ENCODE measurements at regions not wholly inside any gene's neighbourhood (a gene's known extent, or its start where the extent isn't known, plus 50 kb on each side); places are given as distances from the start of the nearest gene placed in this dataset.

DNA sequence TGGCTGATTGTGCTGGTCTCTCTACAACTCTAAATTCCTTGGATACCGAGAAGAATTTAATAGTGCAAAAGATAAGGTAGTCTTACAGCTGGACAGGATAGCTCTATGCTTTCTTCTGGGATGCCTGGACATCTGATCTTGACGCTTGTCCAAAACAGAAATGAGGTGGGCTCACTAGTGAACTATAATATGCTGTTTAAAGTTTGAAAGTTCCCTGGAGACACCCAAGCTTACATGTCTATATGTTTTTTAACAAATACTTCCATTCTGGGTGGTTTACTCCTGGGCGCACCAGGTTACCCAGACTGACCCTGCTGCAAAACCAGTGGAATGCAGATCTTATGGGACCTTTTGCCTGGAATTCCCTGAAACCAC, 702.1 kb upstream of the COBL start:
- Histone ChIP-seq H3K27ac (no peak overlapping the region), H3K27me3 (no peaks in the 10 kb centered on the region), H3K4me3 (no peak overlapping the region), H3K9me3 (no peaks in the 10 kb centered on the region), H3K36me3 (no peaks in the 10 kb centered on the region), H3K4me1 (no peaks in the 10 kb centered on the region)
- DNase-seq (ENCODE audit: low spot score in 2 of 2) = no peak
- intact Hi-C loops (cut with DNase I; ENCODE audit: low total_unique reads) = no loop called here
- no peak for TF ChIP-seq POLR2AphosphoS5 (IDR thresholded peaks at IDR 0.05)
- TF ChIP-seq POLR2A (IDR thresholded peaks at IDR 0.05) = no peak
- TF ChIP-seq, protein P1, sequence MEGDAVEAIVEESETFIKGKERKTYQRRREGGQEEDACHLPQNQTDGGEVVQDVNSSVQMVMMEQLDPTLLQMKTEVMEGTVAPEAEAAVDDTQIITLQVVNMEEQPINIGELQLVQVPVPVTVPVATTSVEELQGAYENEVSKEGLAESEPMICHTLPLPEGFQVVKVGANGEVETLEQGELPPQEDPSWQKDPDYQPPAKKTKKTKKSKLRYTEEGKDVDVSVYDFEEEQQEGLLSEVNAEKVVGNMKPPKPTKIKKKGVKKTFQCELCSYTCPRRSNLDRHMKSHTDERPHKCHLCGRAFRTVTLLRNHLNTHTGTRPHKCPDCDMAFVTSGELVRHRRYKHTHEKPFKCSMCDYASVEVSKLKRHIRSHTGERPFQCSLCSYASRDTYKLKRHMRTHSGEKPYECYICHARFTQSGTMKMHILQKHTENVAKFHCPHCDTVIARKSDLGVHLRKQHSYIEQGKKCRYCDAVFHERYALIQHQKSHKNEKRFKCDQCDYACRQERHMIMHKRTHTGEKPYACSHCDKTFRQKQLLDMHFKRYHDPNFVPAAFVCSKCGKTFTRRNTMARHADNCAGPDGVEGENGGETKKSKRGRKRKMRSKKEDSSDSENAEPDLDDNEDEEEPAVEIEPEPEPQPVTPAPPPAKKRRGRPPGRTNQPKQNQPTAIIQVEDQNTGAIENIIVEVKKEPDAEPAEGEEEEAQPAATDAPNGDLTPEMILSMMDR (IDR thresholded peaks at IDR 0.05) = no peak

DNA sequence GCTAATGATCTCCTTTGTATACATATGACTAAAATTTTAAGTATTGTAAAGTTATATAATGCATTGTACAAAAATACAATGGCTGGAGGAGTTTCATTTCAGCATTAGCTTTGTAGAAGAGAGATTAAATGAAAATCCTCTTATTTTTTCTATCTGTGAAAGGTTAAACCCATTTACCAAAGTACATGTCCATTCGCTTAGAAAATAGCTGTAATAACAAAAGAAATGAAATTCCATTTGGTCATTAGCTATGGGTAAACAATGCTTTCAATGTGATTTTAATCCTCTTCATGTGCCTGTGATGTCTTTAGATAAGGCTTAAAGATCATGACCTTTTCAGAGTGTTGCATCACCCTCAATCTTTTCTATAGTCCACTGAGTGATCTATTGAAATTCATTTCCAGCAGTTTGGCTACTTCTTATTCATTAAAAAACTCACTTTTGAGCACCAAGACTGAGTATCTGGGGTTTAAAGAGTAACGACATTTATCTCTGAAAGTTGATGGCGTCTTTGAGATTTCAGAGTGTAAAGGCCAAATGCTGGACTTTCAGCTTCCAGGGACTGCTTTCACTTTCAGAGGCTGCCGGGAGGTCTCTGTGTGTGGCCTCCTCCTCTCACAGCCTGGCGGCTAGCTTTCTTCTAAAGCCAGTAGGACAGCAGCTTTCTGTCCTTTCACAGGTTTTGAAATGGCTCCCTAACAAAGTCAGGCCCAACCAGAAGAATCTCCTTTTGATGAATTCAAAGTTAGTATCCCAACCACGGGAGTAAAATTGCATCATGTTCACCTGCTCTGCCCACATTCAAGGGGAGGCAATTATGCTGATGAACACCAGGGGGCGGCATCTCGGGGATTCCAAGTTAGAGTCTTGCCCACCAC, 701.4 kb upstream of the COBL start:
- intact Hi-C loops (cut with DNase I; ENCODE audit: low total_unique reads) = no loop called here
- no peak overlapping the region for H3K4me3 ChIP-seq

DNA sequence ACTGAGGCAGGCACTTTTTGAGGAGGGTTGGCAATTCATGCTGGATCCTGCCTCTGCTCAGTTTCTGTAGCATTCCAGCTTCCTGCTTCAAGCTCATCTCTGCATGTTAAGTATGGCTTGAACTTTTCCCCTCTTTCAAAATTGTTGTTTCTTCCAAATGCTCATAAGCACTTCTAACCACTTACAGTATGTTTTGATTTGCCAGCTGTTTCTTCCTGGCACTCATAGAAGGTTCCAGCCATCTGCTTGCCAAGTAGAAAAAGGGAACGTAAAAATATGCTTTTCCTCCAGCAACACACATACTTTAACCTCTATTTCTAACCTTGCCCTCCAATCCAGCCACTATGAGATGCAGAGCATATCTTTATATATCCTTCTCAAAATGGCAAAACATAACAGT, 692.6 kb upstream of the COBL start:
- Histone ChIP-seq H3K4me1 (no peaks in the 10 kb centered on the region), H3K27ac (no peak overlapping the region), H3K27me3 (no peaks in the 10 kb centered on the region), H3K4me3 (no peak overlapping the region), H3K36me3 (no peaks in the 10 kb centered on the region), H3K9me3 (no peaks in the 10 kb centered on the region)
- no peak for DNase-seq (ENCODE audit: low spot score in 2 of 2)
- no peak for TF ChIP-seq POLR2A (IDR thresholded peaks at IDR 0.05)
- TF ChIP-seq, protein P1 (IDR thresholded peaks at IDR 0.05) = no peak
- TF ChIP-seq POLR2AphosphoS5 (IDR thresholded peaks at IDR 0.05) = no peak
- intact Hi-C loops (cut with DNase I; ENCODE audit: low total_unique reads) = no loop called here

More for the DNA sequence above, 701.4 kb upstream of the COBL start:
- TF ChIP-seq POLR2A (IDR thresholded peaks at IDR 0.05) = no peak
- no peak for TF ChIP-seq POLR2AphosphoS5 (IDR thresholded peaks at IDR 0.05)
- TF ChIP-seq, protein P1 (IDR thresholded peaks at IDR 0.05) = no peak
- Histone ChIP-seq H3K9me3 (no peaks in the 10 kb centered on the region), H3K27ac (no peak overlapping the region), H3K4me1 (no peaks in the 10 kb centered on the region), H3K36me3 (no peaks in the 10 kb centered on the region), H3K27me3 (no peaks in the 10 kb centered on the region)
- DNase-seq (ENCODE audit: low spot score in 2 of 2) = no peak

DNA sequence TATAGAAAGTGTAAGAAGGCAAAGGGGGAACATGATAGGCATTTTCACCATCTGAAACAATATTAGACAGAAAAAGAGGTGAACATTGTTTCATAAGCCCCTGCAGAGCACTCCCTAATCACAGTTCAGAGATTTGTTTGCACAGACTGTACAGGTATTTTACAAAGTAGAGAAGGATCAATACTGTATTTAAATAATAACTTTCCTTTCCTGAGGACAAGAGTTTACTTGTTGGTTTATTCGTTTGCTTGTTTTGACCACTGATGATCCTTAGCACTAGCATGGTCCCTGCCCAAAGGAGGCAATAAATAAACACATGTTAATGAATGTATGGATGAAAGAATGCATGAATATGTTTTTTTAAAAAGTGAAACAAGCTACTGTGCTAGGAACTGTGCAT, 690.1 kb upstream of the COBL start:
- H3K27me3 ChIP-seq = no peaks in the 10 kb centered on the region
- TF ChIP-seq POLR2A (IDR thresholded peaks at IDR 0.05) = no peak
- H3K9me3 ChIP-seq = no peaks in the 10 kb centered on the region
- no peak overlapping the region for H3K27ac ChIP-seq
- intact Hi-C loops (cut with DNase I; ENCODE audit: low total_unique reads) = no loop called here
- no peak for DNase-seq (ENCODE audit: low spot score in 2 of 2)
- no peak overlapping the region for H3K4me3 ChIP-seq
- no peaks in the 10 kb centered on the region for H3K4me1 ChIP-seq
- H3K36me3 ChIP-seq = no peaks in the 10 kb centered on the region

- no peaks in the 10 kb centered on the region for H3K36me3 ChIP-seq
- no peak for DNase-seq (ENCODE audit: low spot score in 2 of 2)
- intact Hi-C loops (cut with DNase I; ENCODE audit: low total_unique reads) = no loop called here
- TF ChIP-seq POLR2AphosphoS5 (IDR thresholded peaks at IDR 0.05) = no peak
- no peak for TF ChIP-seq POLR2A (IDR thresholded peaks at IDR 0.05)
- TF ChIP-seq, protein P1 (IDR thresholded peaks at IDR 0.05) = no peak
- no peak overlapping the region for H3K4me3 ChIP-seq
- H3K27ac ChIP-seq = no peak overlapping the region
- H3K27me3 ChIP-seq = no peaks in the 10 kb centered on the region
- no peaks in the 10 kb centered on the region for H3K9me3 ChIP-seq
- H3K4me1 ChIP-seq = no peaks in the 10 kb centered on the region
These were observed 689.0 kb upstream of the COBL start for GRCh38 chr7:52005613-52006012.

Data from breast epithelium (tissue), 4 donors.